ENCODE measurements at regions not wholly inside any gene's neighbourhood (a gene's known extent, or its start where the extent isn't known, plus 50 kb on each side); places are given as distances from the start of the nearest gene placed in this dataset.

GRCh38 chr3:125645616-125646015 lies 50.3 kb upstream of the OSBPL11 start:
- Histone ChIP-seq H3K9ac (ENCODE audit: low read length) (no peak overlapping the region), H3K9me3 (ENCODE audit: control insufficient read depth, insufficient read depth, low read depth, low read length) (no peaks in the 10 kb centered on the region), H3K36me3 (ENCODE audit: control insufficient read depth, insufficient read depth, low read length) (no peaks in the 10 kb centered on the region), H3K27me3 (ENCODE audit: control insufficient read depth, insufficient read depth, low read length) (no peaks in the 10 kb centered on the region), H3K4me1 (ENCODE audit: control insufficient read depth, insufficient read depth, low read length) (peaks cover 12% of the 10 kb centered on the region; the same call in 1 of the 2 replicates), H3K27ac (ENCODE audit: low read depth, low read length) (no peak overlapping the region), H3K4me3 (ENCODE audit: low read depth, low read length) (no peak overlapping the region)

GRCh38 chr3:125646581-125646980 lies 51.3 kb upstream of the OSBPL11 start:
- peaks cover 18% of the 10 kb centered on the region for H3K4me1 ChIP-seq (ENCODE audit: control insufficient read depth, insufficient read depth, low read length)
- no peak overlapping the region for H3K9ac ChIP-seq (ENCODE audit: low read length)
- no peak overlapping the region for H3K4me3 ChIP-seq (ENCODE audit: low read depth, low read length)
- H3K27ac ChIP-seq (ENCODE audit: low read depth, low read length): no peak overlapping the region
- H3K9me3 ChIP-seq (ENCODE audit: control insufficient read depth, insufficient read depth, low read depth, low read length): no peaks in the 10 kb centered on the region
- no peaks in the 10 kb centered on the region for H3K36me3 ChIP-seq (ENCODE audit: control insufficient read depth, insufficient read depth, low read length)
- H3K27me3 ChIP-seq (ENCODE audit: control insufficient read depth, insufficient read depth, low read length): no peaks in the 10 kb centered on the region

GRCh38 chr3:125647318-125648014 lies 52.2 kb upstream of the OSBPL11 start:
- no peak overlapping the region for H3K27ac ChIP-seq (ENCODE audit: low read depth, low read length)
- peaks cover 18% of the 10 kb centered on the region for H3K4me1 ChIP-seq (ENCODE audit: control insufficient read depth, insufficient read depth, low read length)

GRCh38 chr3:125651244-125651643 lies 55.9 kb upstream of the OSBPL11 start:
- H3K9me3 ChIP-seq (ENCODE audit: control insufficient read depth, insufficient read depth, low read depth, low read length): no peaks in the 10 kb centered on the region
- no peak overlapping the region for H3K4me3 ChIP-seq (ENCODE audit: low read depth, low read length)
- H3K27ac ChIP-seq (ENCODE audit: low read depth, low read length): no peak overlapping the region
- no peak overlapping the region for H3K9ac ChIP-seq (ENCODE audit: low read length)
- no peaks in the 10 kb centered on the region for H3K36me3 ChIP-seq (ENCODE audit: control insufficient read depth, insufficient read depth, low read length)
- no peaks in the 10 kb centered on the region for H3K27me3 ChIP-seq (ENCODE audit: control insufficient read depth, insufficient read depth, low read length)
- peaks cover 13% of the 10 kb centered on the region for H3K4me1 ChIP-seq (ENCODE audit: control insufficient read depth, insufficient read depth, low read length)

More at GRCh38 chr3:125647318-125648014, 52.2 kb upstream of the OSBPL11 start:
- Histone ChIP-seq H3K9ac (ENCODE audit: low read length) (no peak overlapping the region), H3K27me3 (ENCODE audit: control insufficient read depth, insufficient read depth, low read length) (no peaks in the 10 kb centered on the region), H3K4me3 (ENCODE audit: low read depth, low read length) (no peak overlapping the region), H3K9me3 (ENCODE audit: control insufficient read depth, insufficient read depth, low read depth, low read length) (no peaks in the 10 kb centered on the region), H3K36me3 (ENCODE audit: control insufficient read depth, insufficient read depth, low read length) (no peaks in the 10 kb centered on the region)

- Histone ChIP-seq H3K27me3 (ENCODE audit: control insufficient read depth, insufficient read depth, low read length) (no peaks in the 10 kb centered on the region), H3K27ac (ENCODE audit: low read depth, low read length) (no peak overlapping the region), H3K36me3 (ENCODE audit: control insufficient read depth, insufficient read depth, low read length) (no peaks in the 10 kb centered on the region), H3K9ac (ENCODE audit: low read length) (no peak overlapping the region), H3K4me1 (ENCODE audit: control insufficient read depth, insufficient read depth, low read length) (peaks cover 12% of the 10 kb centered on the region), H3K4me3 (ENCODE audit: low read depth, low read length) (no peak overlapping the region), H3K9me3 (ENCODE audit: control insufficient read depth, insufficient read depth, low read depth, low read length) (no peaks in the 10 kb centered on the region)
Observed at GRCh38 chr3:125652349-125652748, 57.1 kb upstream of the OSBPL11 start.

GRCh38 chr3:125654526-125654925 lies 59.2 kb upstream of the OSBPL11 start:
- Histone ChIP-seq H3K36me3 (ENCODE audit: control insufficient read depth, insufficient read depth, low read length) (no peaks in the 10 kb centered on the region), H3K4me1 (ENCODE audit: control insufficient read depth, insufficient read depth, low read length) (peaks cover 6% of the 10 kb centered on the region), H3K4me3 (ENCODE audit: low read depth, low read length) (no peak overlapping the region), H3K27me3 (ENCODE audit: control insufficient read depth, insufficient read depth, low read length) (no peaks in the 10 kb centered on the region), H3K9ac (ENCODE audit: low read length) (no peak overlapping the region), H3K9me3 (ENCODE audit: control insufficient read depth, insufficient read depth, low read depth, low read length) (no peaks in the 10 kb centered on the region), H3K27ac (ENCODE audit: low read depth, low read length) (no peak overlapping the region)

GRCh38 chr3:125662675-125663074 lies 67.4 kb upstream of the OSBPL11 start:
- no peak overlapping the region for H3K27ac ChIP-seq (ENCODE audit: low read depth, low read length)
- no peaks in the 10 kb centered on the region for H3K4me1 ChIP-seq (ENCODE audit: control insufficient read depth, insufficient read depth, low read length)
- no peaks in the 10 kb centered on the region for H3K36me3 ChIP-seq (ENCODE audit: control insufficient read depth, insufficient read depth, low read length)
- H3K27me3 ChIP-seq (ENCODE audit: control insufficient read depth, insufficient read depth, low read length): no peaks in the 10 kb centered on the region
- no peaks in the 10 kb centered on the region for H3K9me3 ChIP-seq (ENCODE audit: control insufficient read depth, insufficient read depth, low read depth, low read length)
- no peak overlapping the region for H3K4me3 ChIP-seq (ENCODE audit: low read depth, low read length)
- no peak overlapping the region for H3K9ac ChIP-seq (ENCODE audit: low read length)

GRCh38 chr3:125670352-125670751 lies 75.1 kb upstream of the OSBPL11 start:
- H3K9me3 ChIP-seq (ENCODE audit: control insufficient read depth, insufficient read depth, low read depth, low read length): no peaks in the 10 kb centered on the region
- H3K36me3 ChIP-seq (ENCODE audit: control insufficient read depth, insufficient read depth, low read length): no peaks in the 10 kb centered on the region
- no peak overlapping the region for H3K27ac ChIP-seq (ENCODE audit: low read depth, low read length)
- H3K4me1 ChIP-seq (ENCODE audit: control insufficient read depth, insufficient read depth, low read length): no peaks in the 10 kb centered on the region
- no peak overlapping the region for H3K4me3 ChIP-seq (ENCODE audit: low read depth, low read length)
- no peak overlapping the region for H3K9ac ChIP-seq (ENCODE audit: low read length)
- H3K27me3 ChIP-seq (ENCODE audit: control insufficient read depth, insufficient read depth, low read length): no peaks in the 10 kb centered on the region

- H3K4me1 ChIP-seq (ENCODE audit: control insufficient read depth, insufficient read depth, low read length): no peaks in the 10 kb centered on the region
- no peak overlapping the region for H3K9ac ChIP-seq (ENCODE audit: low read length)
- H3K27ac ChIP-seq (ENCODE audit: low read depth, low read length): no peak overlapping the region
- no peaks in the 10 kb centered on the region for H3K27me3 ChIP-seq (ENCODE audit: control insufficient read depth, insufficient read depth, low read length)
- no peaks in the 10 kb centered on the region for H3K9me3 ChIP-seq (ENCODE audit: control insufficient read depth, insufficient read depth, low read depth, low read length)
- H3K36me3 ChIP-seq (ENCODE audit: control insufficient read depth, insufficient read depth, low read length): no peaks in the 10 kb centered on the region
- H3K4me3 ChIP-seq (ENCODE audit: low read depth, low read length): no peak overlapping the region
Observed at GRCh38 chr3:125670945-125671344, 75.6 kb upstream of the OSBPL11 start.

GRCh38 chr3:125671461-125672243 lies 76.4 kb upstream of the OSBPL11 start:
- Histone ChIP-seq H3K27ac (ENCODE audit: low read depth, low read length) (no peak overlapping the region), H3K4me3 (ENCODE audit: low read depth, low read length) (no peak overlapping the region), H3K27me3 (ENCODE audit: control insufficient read depth, insufficient read depth, low read length) (no peaks in the 10 kb centered on the region), H3K4me1 (ENCODE audit: control insufficient read depth, insufficient read depth, low read length) (no peaks in the 10 kb centered on the region), H3K9me3 (ENCODE audit: control insufficient read depth, insufficient read depth, low read depth, low read length) (no peaks in the 10 kb centered on the region), H3K9ac (ENCODE audit: low read length) (no peak overlapping the region), H3K36me3 (ENCODE audit: control insufficient read depth, insufficient read depth, low read length) (no peaks in the 10 kb centered on the region)

- no peak overlapping the region for H3K4me3 ChIP-seq (ENCODE audit: low read depth, low read length)
- no peaks in the 10 kb centered on the region for H3K36me3 ChIP-seq (ENCODE audit: control insufficient read depth, insufficient read depth, low read length)
- no peak overlapping the region for H3K27ac ChIP-seq (ENCODE audit: low read depth, low read length)
- H3K9me3 ChIP-seq (ENCODE audit: control insufficient read depth, insufficient read depth, low read depth, low read length): no peaks in the 10 kb centered on the region; the same call in 1 of the 2 replicates
- no peak overlapping the region for H3K9ac ChIP-seq (ENCODE audit: low read length)
- H3K27me3 ChIP-seq (ENCODE audit: control insufficient read depth, insufficient read depth, low read length): no peaks in the 10 kb centered on the region
- H3K4me1 ChIP-seq (ENCODE audit: control insufficient read depth, insufficient read depth, low read length): no peaks in the 10 kb centered on the region
Observed at GRCh38 chr3:125675791-125676190, 80.5 kb upstream of the OSBPL11 start.

Data from HUES6 (cell line).